HepG2 (cell line): ENCODE measurements at regions not wholly inside any gene's neighbourhood (a gene's known extent, or its start where the extent isn't known, plus 50 kb on each side); places are given as distances from the start of the nearest gene placed in this dataset.
"Not testable (repeated sequence)": the region's sequence is repeated elsewhere in the genome, so short reads cannot be mapped to it uniquely, and the experiment has no call there.

Experiments
- ATAC-seq: fragments of 200-7000 bp; cut with Tn5 transposase; 3 replicates; pipeline ENCODE4 v1.9.1; 2020; ENCODE audit warnings: mild to moderate bottlenecking, moderate library complexity
- BruUV-seq: library from RNA; stranded (reverse); fragments of 400-500 nt; replicated peaks from 2 replicates; lab custom pipeline; 2021; lab: Mats Ljungman, UMichigan
- CTCF ChIA-PET: fragments of 300-600 bp; formaldehyde crosslinking; extraction: SDS; loops from one replicate; lab custom pipeline; 2021; ENCODE audit warnings: low total read pairs, inconsistent platforms, low intra/inter-chr PET ratio; lab: Yijun Ruan, JAX
- POLR2A ChIA-PET: fragments of 350-600 bp; sonication (Branson Sonifier 250); formaldehyde crosslinking; loops from one replicate; lab custom pipeline; 2020; ENCODE audit warnings: antibody characterized with exemption, inconsistent platforms; lab: Yijun Ruan, JAX
- DNase-seq: peaks from one replicate; pipeline ENCODE4 v3.0.0-alpha.2; 2015; ENCODE audit warnings: low spot score
- FAIRE-seq: peaks from 3 replicates; lab custom pipeline; 2011; peaks lifted over from hg19 to GRCh38; lab: Jason Lieb, UNC
- H2AFZ ChIP-seq: one replicate; pipeline ENCODE4 v1.6.1; 2011; ENCODE audit warnings: low read length, inconsistent platforms
- H3K27ac ChIP-seq: fragments of 300-600 bp; 3 replicates; pipeline ENCODE4 v1.8.0; 2011; ENCODE audit warnings: mixed run types, mild to moderate bottlenecking, mixed read lengths, low read length, inconsistent platforms; ENCODE audit not compliant: insufficient read depth; ENCODE audit errors: extremely low read length
- H3K27me3 ChIP-seq, 2 experiments: fragments of 200-600 bp in 1 of 2; 2 replicates in 1 of 2; 3 replicates in 1 of 2; pipeline versions ENCODE4 v1.6.0 to v1.8.0; 2011; ENCODE audit warnings: low read length in 2 of 2, mild to moderate bottlenecking in 2 of 2, moderate library complexity in 2 of 2, inconsistent platforms in 1 of 2; ENCODE audit not compliant: insufficient read depth in 2 of 2, control insufficient read depth in 1 of 2
- H3K36me3 ChIP-seq, 2 experiments: fragments of 200-600 bp in 1 of 2; replicated peaks in 1 of 2; 2 replicates in 1 of 2; 3 replicates in 1 of 2; pipeline versions ENCODE4 v1.5.1 to v1.8.0; 2011; ENCODE audit warnings: low read length in 2 of 2, inconsistent platforms in 1 of 2; ENCODE audit not compliant: insufficient read depth in 2 of 2, control insufficient read depth in 1 of 2
- H3K4me1 ChIP-seq: 2 replicates; pipeline ENCODE4 v1.5.1; 2012; ENCODE audit warnings: low read length, inconsistent platforms; ENCODE audit not compliant: insufficient read depth
- H3K4me2 ChIP-seq: 2 replicates; pipeline ENCODE4 v1.6.0; 2011; ENCODE audit warnings: low read depth, low read length, inconsistent platforms
- H3K4me3 ChIP-seq, 3 experiments: fragments of 200-600 bp in 1 of 3; sonication (generic), shearing (Covaris generic) in 1 of 3; replicated peaks in 1 of 3; 2 replicates each; pipeline ENCODE4 v1.5.1; 2011 to 2016; ENCODE audit warnings: low read length in 3 of 3, inconsistent platforms in 2 of 3, low read depth in 2 of 3, mild to moderate bottlenecking in 2 of 3, control low read depth in 1 of 3, mixed read lengths in 1 of 3; ENCODE audit not compliant: insufficient read depth in 1 of 3
- H3K79me2 ChIP-seq: one replicate; pipeline ENCODE4 v1.6.1; 2011; ENCODE audit warnings: low read length, inconsistent platforms; ENCODE audit not compliant: insufficient read depth
- H3K9ac ChIP-seq: 2 replicates; pipeline ENCODE4 v1.6.0; 2011; ENCODE audit warnings: mild to moderate bottlenecking, low read depth, low read length, inconsistent platforms; ENCODE audit not compliant: insufficient read depth
- H3K9me3 ChIP-seq: 2 replicates; pipeline ENCODE4 v1.5.1; 2012; ENCODE audit warnings: mild to moderate bottlenecking, low read length
- H4K20me1 ChIP-seq: 2 replicates; pipeline ENCODE4 v1.6.0; 2011; ENCODE audit warnings: inconsistent platforms, mild to moderate bottlenecking, low read length, moderate library complexity; ENCODE audit not compliant: insufficient read depth
- BHLHE40 ChIP-seq: IDR thresholded peaks from 2 replicates; pipeline ENCODE4 v1.6.1; 2011; ENCODE audit warnings: low read length, improper control_type of control experiment
- JUNB ChIP-seq: sonication (generic); formaldehyde crosslinking; IDR thresholded peaks from 2 replicates; pipeline ENCODE4 v1.8.0; 2022; ENCODE audit warnings: missing genetic modification reagents, mild to moderate bottlenecking, borderline replicate concordance
- ZFP91 ChIP-seq: sonication (generic); formaldehyde crosslinking; IDR thresholded peaks from 2 replicates; pipeline ENCODE4 v1.9.0; 2022; ENCODE audit warnings: missing genetic modification reagents, mild to moderate bottlenecking, borderline replicate concordance
- WGBS: methylation state at CpG from one replicate; pipeline ENCODE4 v1.1.6; 2017; ENCODE audit warnings: low lambda C conversion rate; 5-methylcytosine and 5-hydroxymethylcytosine counted together
- in situ Hi-C: cut with HindIII; loops from 2 replicates; pipeline ENCODE4 v1.10.0; 2017; ENCODE audit warnings: low pct_unique_long_range_greater_than_20kb; ENCODE audit not compliant: extremely low pct_ligation_motif_present
- intact Hi-C: fragments of 100-400 bp; cut with micrococcal nuclease; formaldehyde crosslinking; loops from one replicate; pipeline ENCODE4 v1.10.0; 2022; ENCODE audit not compliant: unreplicated experiment

- FAIRE-seq (no peak), DNase-seq (no peak), ATAC-seq (no peak)
- Histone ChIP-seq H3K27ac (no peak overlapping the region), H3K9ac (no peak overlapping the region), H3K9me3 (peaks cover 6% of the 10 kb centered on the region; the same call in 1 of the 2 replicates), H3K4me3 (no peak overlapping the region), H3K36me3 (no peaks in the 10 kb centered on the region), H3K4me1 (no peaks in the 10 kb centered on the region), H3K79me2 (no peaks in the 10 kb centered on the region), H3K27me3 (no peaks in the 10 kb centered on the region; a peak in 1 of 5 replicates), H4K20me1 (no peaks in the 10 kb centered on the region), H2AFZ (no peak overlapping the region), H3K4me2 (no peak overlapping the region)
- ChIA-PET CTCF (no interaction called here), POLR2A (no interaction called here)
- 0% methylated on average over 2 of the region's 2 CpGs for WGBS
- in situ Hi-C loops (no loop called here), intact Hi-C loops (no loop called here)
- BruUV-seq: no TSS peak
- TF ChIP-seq JUNB (CRISPR knock-in tag) (no peak), BHLHE40 (no peak), ZFP91 (no peak)
These were observed 253.2 kb upstream of the GK2 start for GRCh38 chr4:79661196-79661595.

- H3K9ac ChIP-seq, H3K27ac ChIP-seq, intact Hi-C loops, DNase-seq, H3K4me1 ChIP-seq, CTCF ChIA-PET, H3K4me2 ChIP-seq, BruUV-seq, H4K20me1 ChIP-seq, H3K9me3 ChIP-seq, FAIRE-seq, H3K4me3 ChIP-seq, in situ Hi-C loops, POLR2A ChIA-PET, H2AFZ ChIP-seq, H3K36me3 ChIP-seq, H3K27me3 ChIP-seq, H3K79me2 ChIP-seq, ATAC-seq: not testable (repeated sequence)
- 10% methylated on average over 5 of the region's 5 CpGs for WGBS
These were observed 251.4 kb upstream of the GK2 start for GRCh38 chr4:79659308-79659870.
